Gastroesophageal sphincter (tissue), 4 donors: ENCODE measurements at regions not wholly inside any gene's neighbourhood (a gene's known extent, or its start where the extent isn't known, plus 50 kb on each side); places are given as distances from the start of the nearest gene placed in this dataset.

Experiments used
- ATAC-seq: fragments of 150-250 bp; one replicate; pipeline ENCODE4 v1.9.1; 2016; ENCODE audit warnings: mild to moderate bottlenecking, moderate library complexity
- H3K27ac ChIP-seq, 4 donors: fragments of 200-600 bp; sonication (generic) in 3 of 4; 1 replicate in 3 of 4; 2 replicates in 1 of 4; pipeline ENCODE4 v1.5.1; 2016 to 2019
- H3K27me3 ChIP-seq: fragments of 200-600 bp; sonication (generic); one replicate; pipeline ENCODE4 v1.5.1; 2019
- H3K36me3 ChIP-seq, 2 donors: fragments of 200-600 bp; sonication (generic); one replicate each; pipeline ENCODE4 v1.5.1; 2019; ENCODE audit warnings: control low read depth in 1 of 2
- H3K4me1 ChIP-seq, 3 donors: fragments of 200-600 bp; sonication (generic); 1 replicate in 2 of 3; 2 replicates in 1 of 3; pipeline ENCODE4 v1.5.1; 2016 to 2019; ENCODE audit warnings: control low read depth in 2 of 3
- H3K4me3 ChIP-seq, 2 donors: fragments of 200-600 bp; sonication (generic); one replicate each; pipeline ENCODE4 v1.5.1; 2019; ENCODE audit warnings: mild to moderate bottlenecking in 1 of 2, moderate library complexity in 1 of 2
- H3K9me3 ChIP-seq, 3 donors: fragments of 200-600 bp; sonication (generic); one replicate each; pipeline ENCODE4 v1.5.1; 2017 to 2019; ENCODE audit warnings: control low read depth in 2 of 3
- EP300 ChIP-seq: sonication (generic); formaldehyde crosslinking; IDR thresholded peaks from one replicate; pipeline ENCODE4 v1.6.1; 2017; ENCODE audit warnings: antibody characterized with exemption, mild to moderate bottlenecking
- POLR2A ChIP-seq, 2 donors: fragments of 450-650 bp; IDR thresholded peaks; one replicate each; pipeline ENCODE4 v1.6.1; 2017; ENCODE audit warnings: antibody characterized with exemption in 2 of 2, mild to moderate bottlenecking in 2 of 2, moderate library complexity in 1 of 2
- POLR2AphosphoS5 ChIP-seq: sonication (generic); formaldehyde crosslinking; IDR thresholded peaks from one replicate; pipeline ENCODE4 v1.6.1; 2017; ENCODE audit warnings: antibody characterized with exemption
- WGBS, 2 donors: methylation state at CpG; one replicate each; pipeline ENCODE4 v1.1.5; 2018; ENCODE audit warnings: low coverage in 1 of 2; 5-methylcytosine and 5-hydroxymethylcytosine counted together
- TF ChIP-seq, protein P1 (sequence below), 4 experiments: fragments of 200-600 bp in 2 of 4; fragments of 450-650 bp in 2 of 4; sonication (generic) in 1 of 4; IDR thresholded peaks; one replicate each; pipeline ENCODE4 v1.5.1; 2017 to 2019; ENCODE audit warnings: antibody characterized with exemption in 4 of 4, mild to moderate bottlenecking in 2 of 4, moderate library complexity in 2 of 4

GRCh38 chrX:5632887-5633286, 595.8 kb downstream of the NLGN4X start:
- no peak overlapping the region for H3K27ac ChIP-seq
- H3K36me3 ChIP-seq, result no peaks in the 10 kb centered on the region
- no peak overlapping the region for H3K4me3 ChIP-seq
- H3K9me3 ChIP-seq, result no peaks in the 10 kb centered on the region
- no peaks in the 10 kb centered on the region for H3K27me3 ChIP-seq
- H3K4me1 ChIP-seq, result no peaks in the 10 kb centered on the region
- TF ChIP-seq EP300 (no peak), POLR2AphosphoS5 (no peak), POLR2A (IDR thresholded peaks at IDR 0.05) (no peak)
- TF ChIP-seq, protein P1, sequence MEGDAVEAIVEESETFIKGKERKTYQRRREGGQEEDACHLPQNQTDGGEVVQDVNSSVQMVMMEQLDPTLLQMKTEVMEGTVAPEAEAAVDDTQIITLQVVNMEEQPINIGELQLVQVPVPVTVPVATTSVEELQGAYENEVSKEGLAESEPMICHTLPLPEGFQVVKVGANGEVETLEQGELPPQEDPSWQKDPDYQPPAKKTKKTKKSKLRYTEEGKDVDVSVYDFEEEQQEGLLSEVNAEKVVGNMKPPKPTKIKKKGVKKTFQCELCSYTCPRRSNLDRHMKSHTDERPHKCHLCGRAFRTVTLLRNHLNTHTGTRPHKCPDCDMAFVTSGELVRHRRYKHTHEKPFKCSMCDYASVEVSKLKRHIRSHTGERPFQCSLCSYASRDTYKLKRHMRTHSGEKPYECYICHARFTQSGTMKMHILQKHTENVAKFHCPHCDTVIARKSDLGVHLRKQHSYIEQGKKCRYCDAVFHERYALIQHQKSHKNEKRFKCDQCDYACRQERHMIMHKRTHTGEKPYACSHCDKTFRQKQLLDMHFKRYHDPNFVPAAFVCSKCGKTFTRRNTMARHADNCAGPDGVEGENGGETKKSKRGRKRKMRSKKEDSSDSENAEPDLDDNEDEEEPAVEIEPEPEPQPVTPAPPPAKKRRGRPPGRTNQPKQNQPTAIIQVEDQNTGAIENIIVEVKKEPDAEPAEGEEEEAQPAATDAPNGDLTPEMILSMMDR (IDR thresholded peaks at IDR 0.05), result no peak
- no peak for ATAC-seq

GRCh38 chrX:5632061-5632614, 596.5 kb downstream of the NLGN4X start:
- TF ChIP-seq, protein P1 (IDR thresholded peaks at IDR 0.05), result no peak
- TF ChIP-seq POLR2AphosphoS5 (no peak), EP300 (no peak), POLR2A (IDR thresholded peaks at IDR 0.05) (no peak)
- Histone ChIP-seq H3K4me1 (no peaks in the 10 kb centered on the region), H3K27ac (no peak overlapping the region), H3K4me3 (no peak overlapping the region), H3K9me3 (no peaks in the 10 kb centered on the region), H3K36me3 (no peaks in the 10 kb centered on the region), H3K27me3 (no peaks in the 10 kb centered on the region)
- 52 to 75% methylated on average over 3 to 6 of the region's 9 CpGs for WGBS, 2 donors
- no peak for ATAC-seq

GRCh38 chrX:5617666-5618065, 611.0 kb downstream of the NLGN4X start:
- no peaks in the 10 kb centered on the region for H3K9me3 ChIP-seq
- H3K4me3 ChIP-seq, result no peak overlapping the region
- no peak overlapping the region for H3K27ac ChIP-seq
- no peaks in the 10 kb centered on the region for H3K36me3 ChIP-seq
- no peak for ATAC-seq
- no peaks in the 10 kb centered on the region for H3K4me1 ChIP-seq
- no peaks in the 10 kb centered on the region for H3K27me3 ChIP-seq
- no peak for TF ChIP-seq EP300
- TF ChIP-seq, protein P1 (IDR thresholded peaks at IDR 0.05), result no peak
- TF ChIP-seq POLR2A (IDR thresholded peaks at IDR 0.05), result no peak
- no peak for TF ChIP-seq POLR2AphosphoS5

GRCh38 chrX:5595570-5595969, 633.1 kb downstream of the NLGN4X start:
- no peak for ATAC-seq
- no peak overlapping the region for H3K4me3 ChIP-seq
- no peaks in the 10 kb centered on the region for H3K27me3 ChIP-seq
- H3K9me3 ChIP-seq, result no peaks in the 10 kb centered on the region
- no peaks in the 10 kb centered on the region for H3K4me1 ChIP-seq
- TF ChIP-seq POLR2AphosphoS5, result no peak
- TF ChIP-seq EP300, result no peak
- TF ChIP-seq, protein P1 (IDR thresholded peaks at IDR 0.05), result no peak
- no peaks in the 10 kb centered on the region for H3K36me3 ChIP-seq
- 18% methylated on average over 4 of the region's 4 CpGs; no CpG with 5 or more reads in 1 of the 2 donors for WGBS, 2 donors
- H3K27ac ChIP-seq, result no peak overlapping the region

DNA sequence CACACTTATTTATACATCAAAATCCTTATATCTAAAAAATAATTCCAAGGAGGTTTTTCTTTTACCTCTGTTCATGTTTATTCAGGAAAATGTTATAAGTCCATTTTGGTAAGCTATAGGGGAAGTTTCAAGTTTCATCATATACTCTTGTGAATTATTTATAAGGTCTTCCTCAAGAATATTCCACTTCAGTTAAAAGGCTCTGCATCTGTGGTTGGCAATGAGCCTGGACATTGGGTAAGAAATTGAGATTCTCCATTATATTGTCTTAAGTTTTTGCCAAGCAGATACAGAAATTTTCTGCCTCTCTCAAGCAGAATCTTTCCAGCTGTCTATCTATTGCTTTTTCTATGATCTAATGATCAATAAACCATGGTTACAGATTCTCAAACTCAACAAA, 641.9 kb downstream of the NLGN4X start:
- no peak overlapping the region for H3K27ac ChIP-seq
- TF ChIP-seq EP300 (no peak), POLR2A (IDR thresholded peaks at IDR 0.05) (no peak), POLR2AphosphoS5 (no peak)
- TF ChIP-seq, protein P1 (IDR thresholded peaks at IDR 0.05), result no peak
- no peaks in the 10 kb centered on the region for H3K9me3 ChIP-seq
- H3K27me3 ChIP-seq, result no peaks in the 10 kb centered on the region
- no peak for ATAC-seq
- no peaks in the 10 kb centered on the region for H3K4me1 ChIP-seq
- no peak overlapping the region for H3K4me3 ChIP-seq
- H3K36me3 ChIP-seq, result no peaks in the 10 kb centered on the region
